Erythroblast (primary cell): ENCODE measurements at regions not wholly inside any gene's neighbourhood (a gene's known extent, or its start where the extent isn't known, plus 50 kb on each side); places are given as distances from the start of the nearest gene placed in this dataset.

Experiments used
- GATA1 ChIP-seq: IDR thresholded peaks from 2 replicates; pipeline ENCODE4 v1.6.1; 2011; ENCODE audit warnings: low read depth, mild to moderate bottlenecking, control low read depth, low read length, moderate library complexity
- POLR2A ChIP-seq: IDR thresholded peaks from 2 replicates; pipeline ENCODE4 v1.6.1; 2011; ENCODE audit warnings: mild to moderate bottlenecking, low read length

GRCh38 chr5:124087752-124088151 lies 575.8 kb downstream of the CSNK1G3 start:
- TF ChIP-seq POLR2A, result no peak
- TF ChIP-seq GATA1, result no peak
